ENCODE measurements at regions not wholly inside any gene's neighbourhood (a gene's known extent, or its start where the extent isn't known, plus 50 kb on each side); places are given as distances from the start of the nearest gene placed in this dataset.

DNA sequence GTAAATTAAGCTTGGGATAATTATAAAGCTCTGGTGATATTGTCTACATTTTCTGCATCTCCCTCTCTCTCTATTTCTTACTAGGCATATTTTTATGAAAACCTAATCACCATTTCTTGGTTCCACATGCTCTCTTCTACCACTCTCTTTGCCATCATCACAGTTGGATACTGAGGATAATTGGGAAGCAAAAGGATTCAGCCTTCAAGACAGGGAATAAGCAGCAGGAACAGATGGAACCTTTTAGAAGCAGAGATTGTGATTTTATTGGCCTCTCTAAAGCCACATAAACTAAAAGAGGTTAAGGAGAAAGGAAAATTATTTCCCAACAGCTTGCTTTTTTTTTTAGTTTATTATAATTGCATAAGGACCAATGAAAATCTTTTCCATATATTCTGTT, 226.3 kb upstream of the SPHKAP start:
- no peak for TF ChIP-seq POLR2A (IDR thresholded peaks at IDR 0.05)
- TF ChIP-seq, protein P1, sequence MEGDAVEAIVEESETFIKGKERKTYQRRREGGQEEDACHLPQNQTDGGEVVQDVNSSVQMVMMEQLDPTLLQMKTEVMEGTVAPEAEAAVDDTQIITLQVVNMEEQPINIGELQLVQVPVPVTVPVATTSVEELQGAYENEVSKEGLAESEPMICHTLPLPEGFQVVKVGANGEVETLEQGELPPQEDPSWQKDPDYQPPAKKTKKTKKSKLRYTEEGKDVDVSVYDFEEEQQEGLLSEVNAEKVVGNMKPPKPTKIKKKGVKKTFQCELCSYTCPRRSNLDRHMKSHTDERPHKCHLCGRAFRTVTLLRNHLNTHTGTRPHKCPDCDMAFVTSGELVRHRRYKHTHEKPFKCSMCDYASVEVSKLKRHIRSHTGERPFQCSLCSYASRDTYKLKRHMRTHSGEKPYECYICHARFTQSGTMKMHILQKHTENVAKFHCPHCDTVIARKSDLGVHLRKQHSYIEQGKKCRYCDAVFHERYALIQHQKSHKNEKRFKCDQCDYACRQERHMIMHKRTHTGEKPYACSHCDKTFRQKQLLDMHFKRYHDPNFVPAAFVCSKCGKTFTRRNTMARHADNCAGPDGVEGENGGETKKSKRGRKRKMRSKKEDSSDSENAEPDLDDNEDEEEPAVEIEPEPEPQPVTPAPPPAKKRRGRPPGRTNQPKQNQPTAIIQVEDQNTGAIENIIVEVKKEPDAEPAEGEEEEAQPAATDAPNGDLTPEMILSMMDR (IDR thresholded peaks at IDR 0.05): no peak

Measured in right lobe of liver (tissue), 4 donors.